ENCODE measurements at regions not wholly inside any gene's neighbourhood (a gene's known extent, or its start where the extent isn't known, plus 50 kb on each side); places are given as distances from the start of the nearest gene placed in this dataset.

GRCh38 chr11:15609445-15609844 lies 494.7 kb downstream of the INSC start:
- Histone ChIP-seq H3K79me2 (ENCODE audit: insufficient read depth, low read length) (no peaks in the 10 kb centered on the region), H3K4me1 (ENCODE audit: control insufficient read depth in 1 of 2, insufficient read depth in 2 of 2, low read length in 2 of 2) (no peaks in the 10 kb centered on the region), H4K20me1 (ENCODE audit: insufficient read depth, low read length) (no peaks in the 10 kb centered on the region), H3K4me3 (replicated peaks in 1 of 3; ENCODE audit: low read depth in 2 of 3, low read length in 3 of 3) (no peak overlapping the region), H3K36me3 (replicated peaks in 1 of 2; ENCODE audit: control insufficient read depth in 1 of 2, insufficient read depth in 2 of 2, low read length in 2 of 2) (no peaks in the 10 kb centered on the region), H3K4me2 (replicated peaks; ENCODE audit: extremely low read depth, low read length, poor library complexity, severe bottlenecking) (no peak overlapping the region), H3K27ac (ENCODE audit: low read depth in 1 of 2, low read length in 2 of 2) (no peak overlapping the region), H2AFZ (ENCODE audit: insufficient read depth, low read depth, low read length, poor library complexity, severe bottlenecking) (no peak overlapping the region), H3K9me3 (replicated peaks in 1 of 2; ENCODE audit: control insufficient read depth in 1 of 2, insufficient read depth in 1 of 2, low read length in 2 of 2) (no peaks in the 10 kb centered on the region), H3K27me3 (ENCODE audit: control insufficient read depth in 2 of 2, insufficient read depth in 2 of 2, low read length in 2 of 2) (no peaks in the 10 kb centered on the region), H3K9ac (ENCODE audit: insufficient read depth, low read length, poor library complexity, severe bottlenecking) (no peak overlapping the region)
- Mint-ChIP-seq H3K9me3 (peaks cover 0 to 6% (median 4%) of the 10 kb centered on the region in 7 donors), H3K4me3 (no peak overlapping the region), H3K27me3 (ENCODE audit: low read depth in 3 of 3) (peaks cover 0 to 4% (median 3%) of the 10 kb centered on the region in 3 donors), H3K36me3 (no peaks in the 10 kb centered on the region), H3K27ac (no peak overlapping the region), H3K4me1 (peaks cover 2% of the 10 kb centered on the region)
- intact Hi-C loops (cut with micrococcal nuclease) = no loop called here
- no peak for DNase-seq
- TF ChIP-seq CTCF (IDR thresholded peaks at IDR 0.05) = no peak
- WGBS (ENCODE audit: insufficient coverage) = no CpG with 5 or more reads among the region's 1 CpG

- no peak overlapping the region for H3K4me3 ChIP-seq (replicated peaks in 1 of 3; ENCODE audit: low read depth in 2 of 3, low read length in 3 of 3)
- no peaks in the 10 kb centered on the region for H3K4me1 ChIP-seq (ENCODE audit: control insufficient read depth in 1 of 2, insufficient read depth in 2 of 2, low read length in 2 of 2)
- no CpG with 5 or more reads among the region's 5 CpGs for WGBS (ENCODE audit: insufficient coverage)
- Mint-ChIP-seq H3K4me3 (no peak overlapping the region), H3K4me1 (peaks cover 2% of the 10 kb centered on the region), H3K27me3 (ENCODE audit: low read depth in 3 of 3) (peaks cover 0 to 4% (median 3%) of the 10 kb centered on the region in 3 donors), H3K27ac (no peak overlapping the region), H3K9me3 (peaks cover 0 to 6% (median 1%) of the 10 kb centered on the region in 7 donors), H3K36me3 (no peaks in the 10 kb centered on the region)
- no peak overlapping the region for H3K27ac ChIP-seq (ENCODE audit: low read depth in 1 of 2, low read length in 2 of 2)
- peaks cover 0 to 3% of the 10 kb centered on the region in 2 donors for H3K9me3 ChIP-seq (replicated peaks in 1 of 2; ENCODE audit: control insufficient read depth in 1 of 2, insufficient read depth in 1 of 2, low read length in 2 of 2)
- no peak overlapping the region for H2AFZ ChIP-seq (ENCODE audit: insufficient read depth, low read depth, low read length, poor library complexity, severe bottlenecking)
- no peak for TF ChIP-seq CTCF (IDR thresholded peaks at IDR 0.05)
- intact Hi-C loops (cut with micrococcal nuclease) = no loop called here
- DNase-seq = no peak
- H3K36me3 ChIP-seq (replicated peaks in 1 of 2; ENCODE audit: control insufficient read depth in 1 of 2, insufficient read depth in 2 of 2, low read length in 2 of 2) = no peaks in the 10 kb centered on the region
- no peak overlapping the region for H3K4me2 ChIP-seq (replicated peaks; ENCODE audit: extremely low read depth, low read length, poor library complexity, severe bottlenecking)
- no peaks in the 10 kb centered on the region for H3K79me2 ChIP-seq (ENCODE audit: insufficient read depth, low read length)
- H3K27me3 ChIP-seq (ENCODE audit: control insufficient read depth in 2 of 2, insufficient read depth in 2 of 2, low read length in 2 of 2) = no peaks in the 10 kb centered on the region
- H4K20me1 ChIP-seq (ENCODE audit: insufficient read depth, low read length) = no peaks in the 10 kb centered on the region
- H3K9ac ChIP-seq (ENCODE audit: insufficient read depth, low read length, poor library complexity, severe bottlenecking) = no peak overlapping the region
These were observed 496.2 kb downstream of the INSC start for GRCh38 chr11:15610881-15611280.
